SK-N-SH treated with all-trans-retinoic acid at 6 μM for 48 hours (cell line): ENCODE measurements at regions not wholly inside any gene's neighbourhood (a gene's known extent, or its start where the extent isn't known, plus 50 kb on each side); places are given as distances from the start of the nearest gene placed in this dataset.

ENCODE experiments used
- CREB5 ChIP-seq: fragments of 250-450 bp; sonication (Bioruptor Pico); IDR thresholded peaks from 2 replicates; pipeline ENCODE4 v1.5.1; 2020; ENCODE audit warnings: low read depth, mild to moderate bottlenecking, moderate library complexity
- CSRNP3 ChIP-seq: fragments of 250-450 bp; sonication (Bioruptor Pico); IDR thresholded peaks from 2 replicates; pipeline ENCODE4 v1.5.1; 2021; ENCODE audit warnings: mild to moderate bottlenecking, moderate library complexity
- PATZ1 ChIP-seq: fragments of 250-450 bp; sonication (Bioruptor Pico); IDR thresholded peaks from 2 replicates; pipeline ENCODE4 v1.8.0; 2020; ENCODE audit warnings: mild to moderate bottlenecking, moderate library complexity, borderline replicate concordance
- POU6F1 ChIP-seq: fragments of 250-450 bp; sonication (Bioruptor Pico); IDR thresholded peaks from 2 replicates; pipeline ENCODE4 v1.8.0; 2021; ENCODE audit warnings: low read depth, mild to moderate bottlenecking, moderate library complexity, borderline replicate concordance
- TSHZ2 ChIP-seq: fragments of 250-450 bp; sonication (Bioruptor Pico); IDR thresholded peaks from 2 replicates; pipeline ENCODE4 v1.5.0; 2020; ENCODE audit warnings: mild to moderate bottlenecking, moderate library complexity
- ZFP30 ChIP-seq: fragments of 450-650 bp; formaldehyde crosslinking; IDR thresholded peaks from 2 replicates; pipeline ENCODE4 v1.5.0; 2022; ENCODE audit warnings: mild to moderate bottlenecking, moderate library complexity

- TF ChIP-seq PATZ1, result no peak
- TF ChIP-seq CSRNP3 (CRISPR knock-in tag), result no peak
- TF ChIP-seq CREB5 (CRISPR knock-in tag), result no peak
- no peak for TF ChIP-seq POU6F1
- TF ChIP-seq ZFP30 (CRISPR knock-in tag), result no peak
- no peak for TF ChIP-seq TSHZ2 (CRISPR knock-in tag)
Measured at GRCh38 chr5:72566746-72567145, 59.5 kb upstream of the ZNF366 start.
